Activated naive CD4-positive, alpha-beta T cell treated with anti-CD3 and anti-CD28 coated beads for 36 hours (primary cell): ENCODE measurements at regions not wholly inside any gene's neighbourhood (a gene's known extent, or its start where the extent isn't known, plus 50 kb on each side); places are given as distances from the start of the nearest gene placed in this dataset.
"Not testable (repeated sequence)": the region's sequence is repeated elsewhere in the genome, so short reads cannot be mapped to it uniquely, and the experiment has no call there.

ENCODE experiments used
- CTCF ChIA-PET: fragments of 350-600 bp; sonication (Branson Sonifier 250); formaldehyde crosslinking; loops from one replicate; lab custom pipeline; 2021; ENCODE audit warnings: antibody characterized with exemption; lab: Charles Lee
- DNase-seq: peaks from one replicate; pipeline ENCODE4 v3.0.0-alpha.2; 2020
- H3K27ac Mint-ChIP-seq: one replicate; pipeline ENCODE4 v1.8.0; 2021; ENCODE audit warnings: mild to moderate bottlenecking, mixed read lengths
- H3K27me3 Mint-ChIP-seq: one replicate; pipeline ENCODE4 v1.8.0; 2021; ENCODE audit warnings: low read depth, mixed read lengths
- H3K36me3 Mint-ChIP-seq: one replicate; pipeline ENCODE4 v1.8.0; 2021; ENCODE audit warnings: low read depth, mixed read lengths
- H3K4me1 Mint-ChIP-seq: one replicate; pipeline ENCODE4 v1.8.0; 2021; ENCODE audit warnings: low read depth, mixed read lengths
- H3K4me3 Mint-ChIP-seq: one replicate; pipeline ENCODE4 v1.8.0; 2021; ENCODE audit warnings: mild to moderate bottlenecking, moderate library complexity, mixed read lengths
- H3K9me3 Mint-ChIP-seq: one replicate; pipeline ENCODE4 v1.8.0; 2021; ENCODE audit warnings: mixed read lengths
- intact Hi-C: fragments of 100-400 bp; cut with micrococcal nuclease; formaldehyde crosslinking; loops from one replicate; pipeline ENCODE4 v1.15.1; 2023

DNA sequence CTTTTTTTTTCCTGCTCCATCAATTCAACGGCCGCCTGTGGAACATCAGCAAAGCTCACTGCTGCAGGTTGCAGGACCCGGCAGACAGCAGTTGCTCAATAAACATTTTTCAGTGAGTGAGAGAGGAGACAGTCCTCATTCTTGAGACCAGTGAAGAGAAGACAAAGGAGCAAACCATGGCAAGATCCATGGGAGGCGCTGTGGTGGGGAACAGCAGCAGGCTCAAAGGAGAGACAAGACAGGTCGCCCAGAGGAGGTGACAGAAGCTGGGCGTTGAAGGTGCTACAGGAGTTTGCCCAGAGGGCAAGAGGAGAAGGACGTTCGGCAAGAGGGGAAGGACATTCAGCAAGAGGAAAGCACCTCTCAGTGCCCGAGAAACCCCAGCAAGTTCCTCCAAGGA lies 74.5 kb upstream of the FGFR2 start:
- intact Hi-C loops: no loop called here
- H3K36me3 Mint-ChIP-seq: no peaks in the 10 kb centered on the region
- CTCF ChIA-PET: no interaction called here
- H3K27ac Mint-ChIP-seq: no peak overlapping the region
- no peaks in the 10 kb centered on the region for H3K4me1 Mint-ChIP-seq
- no peak overlapping the region for H3K4me3 Mint-ChIP-seq
- DNase-seq: no peak
- H3K27me3 Mint-ChIP-seq: peaks cover 19% of the 10 kb centered on the region
- H3K9me3 Mint-ChIP-seq: no peaks in the 10 kb centered on the region

DNA sequence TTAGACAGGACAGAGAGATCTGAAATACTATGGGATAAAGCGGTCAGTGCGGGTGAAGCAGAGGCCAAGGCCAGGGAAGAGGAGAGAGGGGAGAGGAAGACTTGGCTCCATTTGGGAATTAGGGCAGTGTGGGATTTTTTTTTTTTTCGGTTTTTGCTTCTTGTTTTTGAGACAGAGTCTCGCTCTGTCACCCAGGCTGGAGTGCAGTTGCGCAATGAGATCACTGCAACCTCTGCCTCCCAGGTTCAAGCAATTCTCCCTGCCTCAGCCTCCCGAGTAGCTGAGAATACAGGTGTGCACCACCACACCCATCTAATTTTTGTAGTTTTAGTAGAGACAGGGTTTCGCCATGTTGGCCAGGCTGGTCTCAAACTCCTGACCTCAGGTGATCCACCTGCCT lies 71.6 kb upstream of the FGFR2 start:
- H3K9me3 Mint-ChIP-seq, H3K4me1 Mint-ChIP-seq, H3K4me3 Mint-ChIP-seq, intact Hi-C loops, DNase-seq, CTCF ChIA-PET, H3K36me3 Mint-ChIP-seq, H3K27ac Mint-ChIP-seq: not testable (repeated sequence)
- peaks cover 17% of the 10 kb centered on the region for H3K27me3 Mint-ChIP-seq

DNA sequence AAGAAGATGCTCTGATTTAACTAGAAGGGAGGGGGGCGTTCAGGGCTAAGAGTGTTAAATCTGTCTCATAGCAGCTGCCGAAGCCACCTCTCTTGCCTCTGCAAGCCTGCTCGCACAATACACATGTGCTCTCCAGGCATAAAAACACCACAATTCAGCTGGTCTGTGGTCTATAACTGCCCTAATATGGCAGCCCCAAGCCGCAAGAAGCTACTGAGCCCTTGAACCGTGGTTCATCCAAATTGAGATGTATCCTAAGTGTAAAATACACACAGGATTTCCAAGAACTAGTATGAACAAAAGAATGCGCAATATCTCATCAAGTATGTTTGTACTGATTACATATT lies 70.8 kb upstream of the FGFR2 start:
- no peak overlapping the region for H3K4me3 Mint-ChIP-seq
- H3K27ac Mint-ChIP-seq: no peak overlapping the region

GRCh38 chr10:121668314-121669027 lies 70.2 kb upstream of the FGFR2 start:
- H3K27ac Mint-ChIP-seq: no peak overlapping the region
- intact Hi-C loops: no loop called here

More for the DNA sequence above, 70.8 kb upstream of the FGFR2 start:
- peaks cover 17% of the 10 kb centered on the region for H3K27me3 Mint-ChIP-seq
- H3K9me3 Mint-ChIP-seq: peaks cover 9% of the 10 kb centered on the region
- intact Hi-C loops: no loop called here
- no peaks in the 10 kb centered on the region for H3K36me3 Mint-ChIP-seq
- CTCF ChIA-PET: no interaction called here
- H3K4me1 Mint-ChIP-seq: no peaks in the 10 kb centered on the region
- no peak for DNase-seq

DNA sequence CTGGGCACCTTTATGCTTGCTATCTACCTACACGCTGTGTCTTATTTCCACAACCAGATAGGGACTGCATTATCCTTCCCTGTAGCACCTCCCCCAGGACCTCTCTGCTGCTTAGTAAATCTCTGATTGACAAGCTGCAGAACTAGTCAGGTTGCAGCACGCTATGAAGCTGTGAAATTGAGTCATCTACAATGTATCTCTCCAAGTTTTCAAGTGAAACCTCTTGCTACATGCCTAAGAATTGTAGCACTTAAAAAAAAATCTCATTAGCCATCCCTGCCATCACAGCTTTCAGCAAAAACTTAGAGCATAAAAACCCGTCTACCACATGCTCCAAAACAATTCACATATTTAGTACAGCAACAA lies 69.7 kb upstream of the FGFR2 start:
- Mint-ChIP-seq H3K36me3 (no peaks in the 10 kb centered on the region), H3K9me3 (peaks cover 9% of the 10 kb centered on the region), H3K27me3 (peaks cover 17% of the 10 kb centered on the region), H3K27ac (no peak overlapping the region), H3K4me3 (no peak overlapping the region), H3K4me1 (no peaks in the 10 kb centered on the region)
- DNase-seq: no peak
- CTCF ChIA-PET: interaction anchor here (0.6 kb wide), 1 partner anchor 1479 kb away, joined by 3 read pairs; no protein-coding TSS in a partner anchor
- intact Hi-C loops: no loop called here

More at GRCh38 chr10:121668314-121669027, 70.2 kb upstream of the FGFR2 start:
- CTCF ChIA-PET: interaction anchor here (0.6 kb wide), 1 partner anchor 1479 kb away, joined by 3 read pairs; no protein-coding TSS in a partner anchor
- Mint-ChIP-seq H3K4me1 (no peaks in the 10 kb centered on the region), H3K27me3 (peaks cover 17% of the 10 kb centered on the region), H3K9me3 (peaks cover 9% of the 10 kb centered on the region), H3K36me3 (no peaks in the 10 kb centered on the region), H3K4me3 (no peak overlapping the region)
- DNase-seq: no peak

DNA sequence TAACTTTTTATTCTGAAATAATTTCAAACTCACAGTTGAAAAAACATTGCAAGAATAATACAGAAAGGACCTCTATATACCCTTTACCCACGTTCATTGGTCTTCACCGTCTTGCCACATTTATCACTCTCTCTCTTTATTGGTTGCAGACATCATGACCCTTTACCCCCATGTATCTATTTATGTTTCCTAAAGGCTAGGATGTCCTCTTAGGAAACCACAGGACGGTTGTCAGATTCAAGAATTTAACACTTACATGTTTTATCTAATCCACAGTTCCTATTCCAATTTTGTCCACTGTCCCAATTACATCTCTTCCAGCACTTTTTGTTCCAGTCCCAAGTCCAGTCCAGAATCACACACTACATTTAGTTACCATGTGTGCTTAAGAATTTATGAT lies 67.6 kb upstream of the FGFR2 start:
- no peak for DNase-seq
- CTCF ChIA-PET: no interaction called here
- H3K36me3 Mint-ChIP-seq: no peaks in the 10 kb centered on the region
- H3K27me3 Mint-ChIP-seq: peaks cover 12% of the 10 kb centered on the region
- H3K4me1 Mint-ChIP-seq: no peaks in the 10 kb centered on the region
- peaks cover 9% of the 10 kb centered on the region for H3K9me3 Mint-ChIP-seq
- H3K4me3 Mint-ChIP-seq: no peak overlapping the region
- intact Hi-C loops: no loop called here
- no peak overlapping the region for H3K27ac Mint-ChIP-seq

GRCh38 chr10:121664671-121665070 lies 66.4 kb upstream of the FGFR2 start:
- peaks cover 9% of the 10 kb centered on the region for H3K9me3 Mint-ChIP-seq
- no peak for DNase-seq
- H3K27ac Mint-ChIP-seq: no peak overlapping the region
- H3K36me3 Mint-ChIP-seq: no peaks in the 10 kb centered on the region
- H3K27me3 Mint-ChIP-seq: peaks cover 8% of the 10 kb centered on the region
- H3K4me1 Mint-ChIP-seq: no peaks in the 10 kb centered on the region
- CTCF ChIA-PET: interaction anchor here (0.6 kb wide), 1 partner anchor 69 kb away, joined by 3 read pairs; no protein-coding TSS in a partner anchor
- intact Hi-C loops: no loop called here
- no peak overlapping the region for H3K4me3 Mint-ChIP-seq

- no peak overlapping the region for H3K27ac Mint-ChIP-seq
- peak; percentile 29 for DNase-seq
- CTCF ChIA-PET: interaction anchor here (0.6 to 1.2 kb wide), 3 partner anchors 24 to 34 kb away, joined by 3 read pairs; no protein-coding TSS in a partner anchor
- intact Hi-C loops: no loop called here
- H3K27me3 Mint-ChIP-seq: peaks cover 9% of the 10 kb centered on the region
- no peaks in the 10 kb centered on the region for H3K4me1 Mint-ChIP-seq
- H3K4me3 Mint-ChIP-seq: no peak overlapping the region
- H3K9me3 Mint-ChIP-seq: peaks cover 9% of the 10 kb centered on the region
- no peaks in the 10 kb centered on the region for H3K36me3 Mint-ChIP-seq
Measured at GRCh38 chr10:121662945-121663917, 65.0 kb upstream of the FGFR2 start.

- no peak for DNase-seq
- intact Hi-C loops: no loop called here
- H3K36me3 Mint-ChIP-seq: no peaks in the 10 kb centered on the region
- H3K9me3 Mint-ChIP-seq: peaks cover 9% of the 10 kb centered on the region
- H3K4me3 Mint-ChIP-seq: no peak overlapping the region
- H3K27me3 Mint-ChIP-seq: peaks cover 7% of the 10 kb centered on the region
- CTCF ChIA-PET: interaction anchor here (0.7 to 1.2 kb wide), 2 partner anchors 25 to 33 kb away, joined by 3 read pairs; no protein-coding TSS in a partner anchor
- H3K4me1 Mint-ChIP-seq: no peaks in the 10 kb centered on the region
- H3K27ac Mint-ChIP-seq: no peak overlapping the region
Measured at GRCh38 chr10:121662531-121662930, 64.3 kb upstream of the FGFR2 start.

DNA sequence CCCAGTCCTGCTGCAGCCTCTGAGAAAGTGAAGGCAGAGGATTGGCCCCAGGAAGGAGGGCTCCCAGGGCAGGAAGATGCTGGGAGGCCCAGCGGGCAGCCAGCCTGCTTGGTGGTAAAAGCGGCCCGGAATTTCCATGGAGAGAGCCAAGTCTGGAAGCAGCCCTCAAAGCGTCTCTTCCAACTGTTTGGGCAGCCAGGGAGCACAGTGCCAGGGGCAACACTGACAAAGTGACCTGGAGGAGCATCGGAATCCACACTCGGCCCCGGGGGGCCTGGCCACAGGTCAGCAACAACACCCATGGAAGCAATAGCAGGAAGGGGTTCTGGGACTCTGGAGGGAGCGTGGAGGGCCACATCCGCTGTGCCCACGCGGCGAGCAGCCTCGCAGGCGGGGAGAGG lies 63.2 kb upstream of the FGFR2 start:
- H3K36me3 Mint-ChIP-seq: no peaks in the 10 kb centered on the region
- intact Hi-C loops: no loop called here
- no peak overlapping the region for H3K4me3 Mint-ChIP-seq

GRCh38 chr10:121659236-121659635 lies 61.0 kb upstream of the FGFR2 start:
- no peaks in the 10 kb centered on the region for H3K36me3 Mint-ChIP-seq
- CTCF ChIA-PET: interaction anchor here (0.7 kb wide), 1 partner anchor 575 kb away, joined by 3 read pairs; no protein-coding TSS in a partner anchor
- H3K4me3 Mint-ChIP-seq: no peak overlapping the region
- no peaks in the 10 kb centered on the region for H3K4me1 Mint-ChIP-seq
- peaks cover 5% of the 10 kb centered on the region for H3K27me3 Mint-ChIP-seq
- H3K27ac Mint-ChIP-seq: no peak overlapping the region
- intact Hi-C loops: no loop called here
- H3K9me3 Mint-ChIP-seq: no peaks in the 10 kb centered on the region
- DNase-seq: no peak

More for the DNA sequence above, 63.2 kb upstream of the FGFR2 start:
- no peak overlapping the region for H3K27ac Mint-ChIP-seq
- peaks cover 9% of the 10 kb centered on the region for H3K9me3 Mint-ChIP-seq
- no peaks in the 10 kb centered on the region for H3K4me1 Mint-ChIP-seq
- CTCF ChIA-PET: no interaction called here
- H3K27me3 Mint-ChIP-seq: peaks cover 7% of the 10 kb centered on the region
- no peak for DNase-seq

DNA sequence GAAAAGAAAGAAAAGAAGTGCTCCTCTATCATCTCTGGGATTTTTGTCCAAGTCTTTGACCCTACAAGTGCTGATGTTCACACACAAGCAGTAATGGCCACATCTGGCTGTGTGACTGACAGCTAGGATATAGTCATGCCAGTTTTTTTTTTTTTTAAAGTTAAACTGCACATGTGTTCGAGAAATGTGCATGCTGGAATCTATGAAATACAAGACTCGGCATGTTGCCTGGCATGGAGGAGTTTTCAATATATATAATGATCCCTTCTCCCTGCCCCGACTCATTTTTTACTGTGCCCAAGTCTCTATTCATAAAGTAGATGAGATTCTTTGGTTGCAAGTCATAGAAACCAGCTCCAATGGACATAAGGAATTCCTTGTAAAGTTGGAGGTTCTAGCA lies 60.4 kb upstream of the FGFR2 start:
- CTCF ChIA-PET: interaction anchor here (0.6 to 0.7 kb wide), 2 partner anchors 575 to 1918 kb away, joined by 3 read pairs; no protein-coding TSS in a partner anchor
- Mint-ChIP-seq H3K4me1 (no peaks in the 10 kb centered on the region), H3K27me3 (peaks cover 5% of the 10 kb centered on the region), H3K36me3 (no peaks in the 10 kb centered on the region), H3K27ac (no peak overlapping the region), H3K9me3 (no peaks in the 10 kb centered on the region), H3K4me3 (no peak overlapping the region)
- intact Hi-C loops: no loop called here
- DNase-seq: no peak
